AG09309 (cell line): ENCODE measurements at regions not wholly inside any gene's neighbourhood (a gene's known extent, or its start where the extent isn't known, plus 50 kb on each side); places are given as distances from the start of the nearest gene placed in this dataset.

Experiments
- DNase-seq: peaks from one replicate; pipeline ENCODE4 v3.0.0-alpha.2; 2010; ENCODE audit warnings: low read depth
- H3K4me3 ChIP-seq: 2 replicates; pipeline ENCODE4 v1.5.1; 2011; ENCODE audit warnings: mild to moderate bottlenecking, low read depth, low read length, moderate library complexity; ENCODE audit not compliant: control insufficient read depth
- CTCF ChIP-seq: IDR thresholded peaks from 2 replicates; pipeline ENCODE4 v1.5.1; 2011; ENCODE audit warnings: mild to moderate bottlenecking, low read depth, low read length, inconsistent platforms; ENCODE audit not compliant: insufficient read depth, control insufficient read depth; ENCODE audit errors: missing control alignments

- H3K4me3 ChIP-seq, result no peak overlapping the region
- no peak for DNase-seq
- TF ChIP-seq CTCF, result no peak
Measured at GRCh38 chr16:61385392-61386071, 650.7 kb downstream of the CDH8 start.

GRCh38 chr16:61382435-61382834 is 653.8 kb downstream of the CDH8 start:
- TF ChIP-seq CTCF, result no peak
- no peak for DNase-seq
- no peak overlapping the region for H3K4me3 ChIP-seq

GRCh38 chr16:61379311-61379710 is 656.9 kb downstream of the CDH8 start:
- no peak for DNase-seq
- H3K4me3 ChIP-seq, result no peak overlapping the region
- TF ChIP-seq CTCF, result no peak

- no peak for DNase-seq
- no peak overlapping the region for H3K4me3 ChIP-seq
- TF ChIP-seq CTCF, result no peak
Measured at GRCh38 chr16:61374071-61374470, 662.2 kb downstream of the CDH8 start.

GRCh38 chr16:61371881-61372280 is 664.4 kb downstream of the CDH8 start:
- no peak for TF ChIP-seq CTCF
- H3K4me3 ChIP-seq, result no peak overlapping the region

GRCh38 chr16:61371388-61371787 is 664.9 kb downstream of the CDH8 start:
- DNase-seq, result no peak
- TF ChIP-seq CTCF, result no peak
- H3K4me3 ChIP-seq, result no peak overlapping the region

More at GRCh38 chr16:61371881-61372280, 664.4 kb downstream of the CDH8 start:
- no peak for DNase-seq
